Renal cortical epithelial cell (primary cell): ENCODE measurements at regions not wholly inside any gene's neighbourhood (a gene's known extent, or its start where the extent isn't known, plus 50 kb on each side); places are given as distances from the start of the nearest gene placed in this dataset.

Experiments
- DNase-seq: peaks from one replicate; pipeline ENCODE4 v3.0.0-alpha.2; 2011; ENCODE audit warnings: low read depth

- DNase-seq = peak; percentile 56
Observed at GRCh38 chr3:29183346-29184087, 97.4 kb upstream of the RBMS3 start.

GRCh38 chr3:29185706-29186105, 95.2 kb upstream of the RBMS3 start:
- DNase-seq = peak; percentile 66

- DNase-seq = peak; percentile 100
Observed at GRCh38 chr3:29186131-29186599, 94.7 kb upstream of the RBMS3 start.

- peak; percentile 98 for DNase-seq
Observed at GRCh38 chr3:29186982-29187725, 93.7 kb upstream of the RBMS3 start.

DNA sequence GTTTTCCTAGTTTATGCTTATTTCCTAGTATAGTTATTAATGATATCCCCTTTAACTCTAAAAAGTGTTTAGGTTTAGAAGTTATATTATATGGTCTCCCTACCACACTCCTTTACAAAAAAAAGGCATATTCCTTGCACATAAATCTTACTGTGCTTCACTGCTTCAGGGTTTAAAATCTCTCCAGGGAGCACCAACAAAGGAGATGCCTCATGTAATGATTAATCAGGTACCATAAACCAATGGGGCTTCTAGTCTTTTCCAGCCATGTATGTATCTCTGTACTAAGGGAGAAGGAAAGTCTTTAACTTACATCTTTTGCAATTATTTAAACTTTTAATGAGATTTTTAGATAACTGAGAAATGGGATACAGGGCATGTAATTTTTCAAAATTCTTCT, 91.5 kb upstream of the RBMS3 start:
- peak; percentile 59 for DNase-seq

- no peak for DNase-seq
Observed at GRCh38 chr3:29194139-29194538, 86.7 kb upstream of the RBMS3 start.

GRCh38 chr3:29195056-29195455, 85.8 kb upstream of the RBMS3 start:
- peak; percentile 81 for DNase-seq

GRCh38 chr3:29201604-29202003, 79.3 kb upstream of the RBMS3 start:
- no peak for DNase-seq

- no peak for DNase-seq
Observed at GRCh38 chr3:29202378-29202777, 78.5 kb upstream of the RBMS3 start.

DNA sequence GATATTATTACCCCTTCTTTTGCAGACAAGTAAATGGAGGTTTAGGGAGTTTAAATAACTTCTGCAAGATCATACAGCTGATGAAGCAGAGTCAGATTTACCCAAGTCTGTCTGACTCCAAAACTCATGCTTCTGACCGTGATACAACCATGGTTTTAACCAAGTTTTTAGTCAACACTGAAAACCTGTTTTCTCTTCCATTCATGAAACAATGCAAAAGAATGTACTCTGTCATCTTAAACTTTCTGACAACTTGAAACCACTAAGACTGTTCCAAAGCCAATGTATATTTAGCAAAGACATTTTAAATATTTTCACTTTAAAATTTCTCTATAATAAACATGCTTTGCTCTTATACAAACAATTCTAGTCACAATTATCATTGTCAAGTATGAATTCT, 77.0 kb upstream of the RBMS3 start:
- no peak for DNase-seq

- DNase-seq = no peak
Observed at GRCh38 chr3:29207427-29207826, 73.4 kb upstream of the RBMS3 start.

DNA sequence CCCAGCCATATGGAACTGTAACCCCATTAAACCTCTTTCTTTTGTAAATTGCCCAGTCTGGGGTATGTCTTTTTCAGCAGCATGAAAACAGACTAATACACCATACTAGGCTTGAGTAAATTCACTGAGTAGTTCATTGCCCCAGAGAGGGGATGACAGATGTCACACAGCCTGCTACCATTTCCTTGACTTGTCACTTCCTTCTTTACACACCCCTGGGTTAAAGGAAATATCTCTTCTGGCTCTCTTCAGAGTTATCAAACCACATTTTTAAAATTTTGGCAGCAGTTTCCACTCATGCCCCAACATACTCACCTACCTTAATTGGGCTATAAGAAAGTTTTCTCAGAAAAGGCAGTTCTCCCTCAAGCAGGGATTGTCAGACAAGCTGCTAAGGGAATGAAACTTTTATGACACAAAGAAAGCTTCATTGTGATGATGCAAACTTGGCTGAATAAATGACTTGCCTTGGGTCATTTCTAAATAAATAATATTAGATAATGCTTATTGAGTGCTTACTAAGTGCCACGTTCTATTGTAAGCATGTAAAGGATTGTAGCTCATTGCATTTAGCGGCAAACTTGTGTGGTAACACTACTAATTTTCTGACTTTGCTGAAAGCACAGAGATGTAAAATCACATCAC, 68.0 kb upstream of the RBMS3 start:
- no peak for DNase-seq

DNA sequence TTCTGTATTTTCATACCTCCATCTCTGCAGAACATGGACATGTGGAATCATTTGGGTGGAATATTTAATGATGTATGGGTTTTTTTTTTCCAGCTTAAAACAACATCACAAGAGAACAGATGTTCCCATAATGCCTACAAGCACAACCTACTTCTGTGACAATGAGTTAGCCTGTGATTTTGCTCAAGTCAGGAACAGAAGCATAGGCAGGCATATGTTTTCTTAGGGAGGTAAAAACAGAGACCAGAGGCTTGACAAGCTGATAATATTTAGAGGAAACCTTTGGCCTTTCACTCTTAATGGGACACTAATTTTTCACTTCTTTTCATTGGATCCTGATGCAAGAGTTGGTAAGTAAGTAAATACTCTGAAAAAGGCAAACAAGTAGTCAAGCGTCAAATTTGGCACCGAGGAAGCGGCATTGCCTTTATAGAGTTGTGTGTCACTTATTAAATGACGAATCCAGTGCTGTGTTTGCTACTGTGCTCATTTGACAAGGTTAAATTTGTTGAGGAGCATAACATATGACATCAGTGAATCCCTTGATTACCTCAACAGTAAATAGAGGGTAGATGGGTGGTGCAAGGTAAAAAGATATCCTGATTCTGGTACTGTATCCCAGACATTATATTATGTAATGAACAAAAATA, 66.7 kb upstream of the RBMS3 start:
- DNase-seq = no peak

- no peak for DNase-seq
Observed at GRCh38 chr3:29215948-29216347, 64.9 kb upstream of the RBMS3 start.

GRCh38 chr3:29226706-29227105, 54.2 kb upstream of the RBMS3 start:
- DNase-seq = no peak

DNA sequence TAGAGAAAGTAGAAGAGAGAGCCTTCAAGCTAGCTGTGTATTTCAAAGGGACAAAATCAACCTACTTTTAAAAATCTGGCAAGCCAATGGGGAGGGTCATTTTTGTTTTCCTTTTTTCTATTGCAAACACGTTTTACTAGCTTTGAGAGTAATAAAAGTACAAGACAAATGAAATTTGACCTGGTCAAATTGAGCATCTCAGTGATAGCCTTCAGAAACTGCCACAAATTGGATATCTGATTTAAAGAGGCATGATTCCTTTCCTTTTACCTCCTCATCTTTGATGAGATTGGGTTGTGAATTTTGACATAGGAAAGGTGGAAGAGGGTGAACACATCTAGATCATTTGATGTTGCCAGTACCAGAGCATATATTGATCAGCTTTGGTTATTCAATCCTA, 53.6 kb upstream of the RBMS3 start:
- no peak for DNase-seq
